ENCODE measurements at regions not wholly inside any gene's neighbourhood (a gene's known extent, or its start where the extent isn't known, plus 50 kb on each side); places are given as distances from the start of the nearest gene placed in this dataset.

- TF ChIP-seq, protein P1, sequence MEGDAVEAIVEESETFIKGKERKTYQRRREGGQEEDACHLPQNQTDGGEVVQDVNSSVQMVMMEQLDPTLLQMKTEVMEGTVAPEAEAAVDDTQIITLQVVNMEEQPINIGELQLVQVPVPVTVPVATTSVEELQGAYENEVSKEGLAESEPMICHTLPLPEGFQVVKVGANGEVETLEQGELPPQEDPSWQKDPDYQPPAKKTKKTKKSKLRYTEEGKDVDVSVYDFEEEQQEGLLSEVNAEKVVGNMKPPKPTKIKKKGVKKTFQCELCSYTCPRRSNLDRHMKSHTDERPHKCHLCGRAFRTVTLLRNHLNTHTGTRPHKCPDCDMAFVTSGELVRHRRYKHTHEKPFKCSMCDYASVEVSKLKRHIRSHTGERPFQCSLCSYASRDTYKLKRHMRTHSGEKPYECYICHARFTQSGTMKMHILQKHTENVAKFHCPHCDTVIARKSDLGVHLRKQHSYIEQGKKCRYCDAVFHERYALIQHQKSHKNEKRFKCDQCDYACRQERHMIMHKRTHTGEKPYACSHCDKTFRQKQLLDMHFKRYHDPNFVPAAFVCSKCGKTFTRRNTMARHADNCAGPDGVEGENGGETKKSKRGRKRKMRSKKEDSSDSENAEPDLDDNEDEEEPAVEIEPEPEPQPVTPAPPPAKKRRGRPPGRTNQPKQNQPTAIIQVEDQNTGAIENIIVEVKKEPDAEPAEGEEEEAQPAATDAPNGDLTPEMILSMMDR (IDR thresholded peaks at IDR 0.05; ENCODE audit: low read depth, low read length, missing control alignments), result no peak
- DNase-seq (ENCODE audit: extremely low read depth, low read depth), result no peak
- H3K4me3 ChIP-seq (replicated peaks; ENCODE audit: low read depth, low read length), result no peak overlapping the region
These were observed 73.8 kb upstream of the NEUROD1 start for GRCh38 chr2:181754105-181754504.

DNA sequence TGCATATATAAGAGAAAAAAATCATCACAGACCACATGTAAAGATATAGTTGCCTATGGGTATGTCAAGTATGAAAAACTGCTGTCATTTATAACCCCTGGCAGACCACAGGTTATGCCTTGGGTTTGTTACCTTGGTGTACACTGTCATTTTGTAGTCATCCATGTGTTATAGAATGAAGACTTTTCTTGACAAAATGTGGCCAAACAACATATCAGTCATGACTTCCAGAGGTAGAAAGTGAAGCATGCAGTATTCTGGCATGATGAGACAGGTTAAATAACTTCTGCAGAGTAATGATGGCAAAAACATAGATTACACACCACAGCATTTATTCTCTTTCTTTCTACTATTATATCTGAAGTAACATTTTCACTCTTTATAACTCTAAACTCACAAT is 74.9 kb upstream of the NEUROD1 start:
- TF ChIP-seq, protein P1 (IDR thresholded peaks at IDR 0.05; ENCODE audit: low read depth, low read length, missing control alignments), result no peak
- no peak overlapping the region for H3K4me3 ChIP-seq (replicated peaks; ENCODE audit: low read depth, low read length)
- DNase-seq (ENCODE audit: extremely low read depth, low read depth), result no peak

GRCh38 chr2:181760521-181760920 is 80.2 kb upstream of the NEUROD1 start:
- H3K4me3 ChIP-seq (replicated peaks; ENCODE audit: low read depth, low read length), result no peak overlapping the region
- TF ChIP-seq, protein P1 (IDR thresholded peaks at IDR 0.05; ENCODE audit: low read depth, low read length, missing control alignments), result no peak
- no peak for DNase-seq (ENCODE audit: extremely low read depth, low read depth)

- no peak for DNase-seq (ENCODE audit: extremely low read depth, low read depth)
- TF ChIP-seq, protein P1 (IDR thresholded peaks at IDR 0.05; ENCODE audit: low read depth, low read length, missing control alignments), result no peak
- H3K4me3 ChIP-seq (replicated peaks; ENCODE audit: low read depth, low read length), result no peak overlapping the region
These were observed 80.9 kb upstream of the NEUROD1 start for GRCh38 chr2:181761175-181761574.

- H3K4me3 ChIP-seq (replicated peaks; ENCODE audit: low read depth, low read length), result no peak overlapping the region
- TF ChIP-seq, protein P1 (IDR thresholded peaks at IDR 0.05; ENCODE audit: low read depth, low read length, missing control alignments), result no peak
- no peak for DNase-seq (ENCODE audit: extremely low read depth, low read depth)
These were observed 81.7 kb upstream of the NEUROD1 start for GRCh38 chr2:181762000-181762399.

GRCh38 chr2:181762848-181763247 is 82.5 kb upstream of the NEUROD1 start:
- H3K4me3 ChIP-seq (replicated peaks; ENCODE audit: low read depth, low read length), result no peak overlapping the region
- TF ChIP-seq, protein P1 (IDR thresholded peaks at IDR 0.05; ENCODE audit: low read depth, low read length, missing control alignments), result no peak
- no peak for DNase-seq (ENCODE audit: extremely low read depth, low read depth)

DNA sequence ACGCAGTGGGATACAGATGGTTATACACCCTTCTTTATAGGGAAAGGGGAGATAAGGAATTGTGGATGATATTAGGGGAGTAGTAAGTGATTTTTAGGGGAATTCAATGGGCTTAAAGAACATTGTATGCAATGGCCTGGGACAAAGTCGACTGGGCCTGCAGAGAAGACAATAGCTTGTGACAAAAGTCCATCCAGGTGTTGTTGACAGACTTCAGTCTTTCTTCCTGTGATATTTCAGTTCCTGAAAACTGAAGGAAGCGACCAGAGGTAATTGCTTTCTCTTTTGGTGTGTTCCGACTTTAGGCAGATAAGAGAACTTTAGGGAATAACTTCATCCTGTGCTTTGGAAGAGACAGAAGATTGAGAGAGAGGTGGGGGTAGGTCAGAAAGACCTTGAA is 83.1 kb upstream of the NEUROD1 start:
- H3K4me3 ChIP-seq (replicated peaks; ENCODE audit: low read depth, low read length), result no peak overlapping the region
- no peak for DNase-seq (ENCODE audit: extremely low read depth, low read depth)
- TF ChIP-seq, protein P1 (IDR thresholded peaks at IDR 0.05; ENCODE audit: low read depth, low read length, missing control alignments), result no peak
